ENCODE measurements at regions not wholly inside any gene's neighbourhood (a gene's known extent, or its start where the extent isn't known, plus 50 kb on each side); places are given as distances from the start of the nearest gene placed in this dataset.

DNA sequence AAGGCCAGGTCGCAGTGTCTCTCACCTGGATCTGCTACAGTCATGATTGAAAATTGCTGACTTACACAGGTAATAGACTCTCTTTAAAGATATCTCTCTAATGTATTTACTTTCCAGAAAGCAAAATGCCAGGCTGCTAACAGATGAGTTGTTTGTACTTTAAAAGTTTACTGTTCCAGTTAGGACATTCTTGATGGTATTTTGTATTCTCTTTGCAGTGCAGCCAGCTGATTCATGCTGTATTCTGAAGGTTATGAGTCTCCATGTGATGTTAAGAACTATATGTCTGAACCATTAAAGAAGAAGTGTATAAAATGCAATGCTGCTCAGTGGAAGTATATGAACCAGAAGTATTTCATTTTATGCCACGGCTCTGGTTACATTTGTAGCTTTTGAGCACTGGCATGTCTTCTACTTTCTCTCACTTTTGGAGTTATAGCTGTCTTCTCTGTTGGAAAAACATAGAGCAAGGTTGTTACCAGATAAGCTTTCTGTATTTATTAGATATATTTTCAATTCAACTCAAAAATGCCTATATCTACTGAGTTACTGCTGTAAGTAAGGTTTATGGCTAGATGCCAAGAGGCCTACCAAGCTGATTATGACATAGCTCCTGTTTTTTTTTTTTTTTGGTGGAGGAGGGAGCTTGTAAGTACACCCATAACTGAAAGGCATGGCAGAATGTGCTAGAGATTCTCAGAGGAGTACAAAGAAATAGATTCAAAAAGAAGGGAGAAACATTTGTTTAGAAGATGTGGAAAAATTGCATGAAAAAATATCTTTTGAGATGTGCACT lies 130.5 kb upstream of the MAN1A1 start:
- DNase-seq (ENCODE audit: low read depth in 2 of 2, low spot score in 1 of 2): no peak

- no peak for DNase-seq (ENCODE audit: low read depth in 2 of 2, low spot score in 1 of 2)
Observed at GRCh38 chr6:119476554-119476953, 127.0 kb upstream of the MAN1A1 start.

- no peak for DNase-seq (ENCODE audit: low read depth in 2 of 2, low spot score in 1 of 2)
Observed at GRCh38 chr6:119476024-119476423, 126.5 kb upstream of the MAN1A1 start.

DNA sequence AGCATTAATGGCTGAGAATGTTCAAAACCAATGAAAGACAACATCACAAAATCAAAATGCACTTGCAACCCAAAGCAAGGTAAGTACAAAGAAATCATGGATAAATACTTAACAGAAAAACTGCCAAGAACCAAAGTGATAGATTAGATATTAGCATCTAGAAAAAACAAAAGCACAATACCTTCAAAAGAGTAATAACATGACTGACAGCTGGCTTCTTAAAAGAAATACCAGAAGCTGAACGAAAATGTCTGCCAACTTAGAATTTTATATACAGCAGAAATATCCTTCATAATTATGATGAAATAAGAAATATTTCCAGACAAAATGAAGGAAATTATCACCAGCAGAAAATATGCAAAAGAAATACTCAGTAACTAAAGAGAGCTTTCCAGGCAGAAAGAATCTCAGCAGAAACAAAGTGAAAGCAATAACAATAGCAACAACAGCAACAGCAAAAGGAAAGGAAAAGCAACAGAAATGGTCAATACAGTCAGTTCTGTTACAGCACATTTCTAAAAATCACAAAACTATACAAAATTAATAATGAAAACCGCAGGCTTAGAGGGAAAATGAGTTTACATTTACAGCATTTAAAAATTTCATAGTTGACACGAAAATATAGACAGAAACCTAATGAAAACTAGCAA lies 121.5 kb upstream of the MAN1A1 start:
- no peak for DNase-seq (ENCODE audit: low read depth in 2 of 2, low spot score in 1 of 2)

- no peak for DNase-seq (ENCODE audit: low read depth in 2 of 2, low spot score in 1 of 2)
Observed at GRCh38 chr6:119467488-119468081, 118.0 kb upstream of the MAN1A1 start.

DNA sequence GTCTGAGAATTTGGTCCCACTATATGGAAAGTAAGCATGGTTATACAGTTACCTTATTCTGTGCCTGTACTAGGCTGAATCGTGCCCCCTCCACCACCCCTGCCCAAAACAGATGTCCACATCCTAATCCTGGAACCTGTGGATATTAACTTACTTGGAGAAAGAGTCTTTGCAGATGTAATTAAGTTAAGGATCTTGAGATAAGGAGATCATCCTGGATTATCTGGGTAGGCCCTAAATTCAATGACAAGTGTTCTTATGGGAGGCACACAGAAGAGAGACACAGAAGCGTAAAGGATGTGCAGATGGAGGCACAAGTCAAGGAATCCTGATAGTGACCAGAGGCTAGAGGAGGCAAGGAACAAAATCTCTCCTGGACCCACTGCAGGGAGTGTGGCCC lies 116.7 kb upstream of the MAN1A1 start:
- no peak for DNase-seq (ENCODE audit: low read depth in 2 of 2, low spot score in 1 of 2)

GRCh38 chr6:119463081-119463626 lies 113.6 kb upstream of the MAN1A1 start:
- DNase-seq (ENCODE audit: low read depth in 2 of 2, low spot score in 1 of 2): no peak

DNA sequence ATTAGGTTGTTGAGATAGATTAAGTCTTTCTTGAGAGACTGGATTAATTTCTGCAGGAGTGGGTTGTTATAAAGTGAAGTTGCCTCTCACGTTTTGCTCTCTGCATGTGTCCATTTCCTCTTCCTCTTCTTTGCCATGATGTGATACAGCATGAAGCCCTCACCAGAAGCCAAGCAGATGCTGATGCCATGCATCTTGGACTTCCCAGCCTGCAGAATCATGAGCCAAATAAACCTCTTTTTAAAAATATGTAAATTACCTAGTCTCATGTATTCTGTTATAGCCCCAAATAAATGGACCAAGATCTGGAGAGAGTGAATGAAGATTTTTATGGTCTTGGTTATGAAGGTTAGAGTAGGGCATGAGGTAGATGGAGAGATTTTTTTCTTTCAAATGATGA lies 111.6 kb upstream of the MAN1A1 start:
- DNase-seq (ENCODE audit: low read depth in 2 of 2, low spot score in 1 of 2): no peak

- no peak for DNase-seq (ENCODE audit: low read depth in 2 of 2, low spot score in 1 of 2)
Observed at GRCh38 chr6:119459207-119459974, 109.8 kb upstream of the MAN1A1 start.

DNA sequence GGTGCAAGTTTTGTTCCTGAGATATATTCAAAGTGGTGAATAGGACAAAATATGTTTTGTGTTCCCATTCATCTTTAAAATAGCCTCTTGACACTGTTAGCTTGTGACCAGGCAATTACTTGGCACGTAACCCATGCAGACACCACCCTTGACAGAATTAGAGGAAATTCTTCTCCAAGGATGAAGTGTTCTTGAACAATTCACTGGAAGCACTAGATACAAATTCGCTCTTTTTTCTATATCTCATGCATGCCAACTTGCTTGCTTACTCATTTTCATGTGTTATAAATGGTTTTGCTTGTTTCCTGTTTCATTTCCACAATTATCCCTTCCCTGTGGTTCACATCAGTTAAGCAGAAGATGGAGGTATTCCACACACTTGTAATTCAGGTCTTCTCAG lies 105.2 kb upstream of the MAN1A1 start:
- no peak for DNase-seq (ENCODE audit: low read depth in 2 of 2, low spot score in 1 of 2)

- DNase-seq (ENCODE audit: low read depth in 2 of 2, low spot score in 1 of 2): no peak
Observed at GRCh38 chr6:119453242-119454200, 104.0 kb upstream of the MAN1A1 start.

DNA sequence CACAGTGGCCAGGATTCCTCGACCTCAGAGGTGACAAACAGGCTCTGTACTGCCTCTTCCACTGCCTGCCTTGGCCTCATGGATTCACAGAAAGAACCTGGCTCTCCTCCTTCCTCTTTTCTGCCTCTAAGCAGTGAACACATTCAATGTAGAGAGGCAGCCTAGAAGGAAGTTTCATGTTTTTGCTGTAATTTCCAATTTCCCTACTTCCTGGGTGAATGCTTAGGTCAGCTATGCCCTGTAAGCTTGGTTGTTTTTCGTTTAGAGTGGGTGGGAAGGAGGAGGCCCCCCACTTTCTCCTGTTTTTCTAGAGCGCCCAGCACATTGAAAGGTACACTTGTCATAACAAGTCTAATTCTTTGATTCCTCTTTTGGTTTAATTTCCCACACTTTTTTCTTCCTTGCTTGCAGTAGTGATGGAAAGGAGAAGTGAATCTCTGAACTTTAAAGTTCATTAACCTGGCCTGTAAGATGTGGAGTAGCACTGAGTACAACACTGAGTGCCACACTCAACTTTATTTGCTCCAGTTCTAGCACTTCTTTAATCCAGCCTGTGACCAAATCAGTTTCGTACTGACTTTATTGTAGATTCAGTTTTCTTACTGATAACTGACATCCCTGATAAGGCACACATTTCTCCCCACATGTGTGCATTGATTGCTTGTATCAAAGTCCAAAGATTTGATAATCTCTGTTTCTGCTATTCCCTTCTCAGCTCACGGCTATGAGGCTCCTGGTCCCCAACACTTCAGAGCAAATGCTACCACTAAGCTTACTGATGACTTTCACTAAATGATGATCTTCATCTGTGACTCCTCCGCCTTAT lies 100.0 kb upstream of the MAN1A1 start:
- DNase-seq (ENCODE audit: low read depth in 2 of 2, low spot score in 1 of 2): no peak

GRCh38 chr6:119447921-119448320 lies 98.4 kb upstream of the MAN1A1 start:
- no peak for DNase-seq (ENCODE audit: low read depth in 2 of 2, low spot score in 1 of 2)

DNA sequence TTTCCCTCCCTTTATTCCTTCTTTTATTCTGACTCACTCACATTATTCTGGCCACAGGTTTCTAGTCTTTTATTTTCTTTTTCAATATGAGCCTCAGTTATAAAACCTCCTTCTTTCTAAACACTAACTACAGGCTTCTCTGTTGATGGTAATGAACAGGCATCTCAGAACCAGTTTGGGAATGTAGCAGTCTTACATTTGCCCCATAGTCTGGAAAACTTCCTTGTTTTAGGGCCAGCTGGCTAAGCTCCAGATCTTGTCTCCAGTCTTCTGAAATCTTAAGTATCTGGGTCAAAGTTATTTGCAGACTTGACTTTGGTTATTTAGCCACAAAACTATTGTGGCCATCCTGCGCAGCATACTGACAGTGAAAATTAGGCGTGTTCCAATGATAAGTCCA lies 97.0 kb upstream of the MAN1A1 start:
- DNase-seq (ENCODE audit: low read depth in 2 of 2, low spot score in 1 of 2): no peak

DNA sequence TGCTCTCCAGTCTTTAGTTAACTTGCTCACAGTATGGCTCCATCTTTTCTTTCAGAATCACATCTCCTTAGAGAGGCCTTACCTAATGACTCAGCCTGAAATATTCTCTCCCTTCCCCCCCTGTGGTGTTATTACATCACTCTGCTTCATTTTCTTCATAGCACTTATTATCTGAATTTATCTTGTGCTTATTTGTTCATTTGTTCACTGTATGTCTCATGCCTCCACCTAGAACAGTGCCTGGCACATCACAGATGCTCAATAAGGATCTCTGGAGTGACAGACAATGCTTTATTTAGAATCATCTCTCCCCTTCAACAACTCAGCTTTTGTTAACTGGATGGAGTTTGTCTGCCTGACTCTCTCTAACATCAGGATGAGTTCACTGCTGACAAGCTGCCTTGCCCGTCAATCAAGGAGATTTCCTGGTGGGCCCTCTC lies 96.6 kb upstream of the MAN1A1 start:
- no peak for DNase-seq (ENCODE audit: low read depth in 2 of 2, low spot score in 1 of 2)

DNA sequence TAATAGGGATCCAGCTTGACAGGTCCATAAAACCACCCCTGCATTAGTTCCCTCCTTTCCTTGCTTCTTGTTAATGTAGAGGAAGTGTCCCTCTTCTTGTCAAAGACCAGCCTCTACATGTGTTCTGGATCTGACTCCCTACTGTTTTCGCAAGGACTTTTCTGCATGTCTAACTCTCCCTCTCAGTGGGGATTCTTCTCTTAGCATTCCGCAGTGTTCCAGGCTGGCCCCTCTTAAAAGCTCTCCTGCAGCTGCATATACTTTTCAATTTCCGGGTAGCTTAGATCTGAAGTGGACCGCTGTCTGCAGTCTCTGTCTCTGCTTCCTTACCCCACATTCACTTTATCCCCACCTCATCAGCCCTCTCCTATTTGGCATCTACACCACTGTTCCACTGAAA lies 96.1 kb upstream of the MAN1A1 start:
- DNase-seq (ENCODE audit: low read depth in 2 of 2, low spot score in 1 of 2): no peak

GRCh38 chr6:119444642-119445557 lies 95.3 kb upstream of the MAN1A1 start:
- no peak for DNase-seq (ENCODE audit: low read depth in 2 of 2, low spot score in 1 of 2)

DNA sequence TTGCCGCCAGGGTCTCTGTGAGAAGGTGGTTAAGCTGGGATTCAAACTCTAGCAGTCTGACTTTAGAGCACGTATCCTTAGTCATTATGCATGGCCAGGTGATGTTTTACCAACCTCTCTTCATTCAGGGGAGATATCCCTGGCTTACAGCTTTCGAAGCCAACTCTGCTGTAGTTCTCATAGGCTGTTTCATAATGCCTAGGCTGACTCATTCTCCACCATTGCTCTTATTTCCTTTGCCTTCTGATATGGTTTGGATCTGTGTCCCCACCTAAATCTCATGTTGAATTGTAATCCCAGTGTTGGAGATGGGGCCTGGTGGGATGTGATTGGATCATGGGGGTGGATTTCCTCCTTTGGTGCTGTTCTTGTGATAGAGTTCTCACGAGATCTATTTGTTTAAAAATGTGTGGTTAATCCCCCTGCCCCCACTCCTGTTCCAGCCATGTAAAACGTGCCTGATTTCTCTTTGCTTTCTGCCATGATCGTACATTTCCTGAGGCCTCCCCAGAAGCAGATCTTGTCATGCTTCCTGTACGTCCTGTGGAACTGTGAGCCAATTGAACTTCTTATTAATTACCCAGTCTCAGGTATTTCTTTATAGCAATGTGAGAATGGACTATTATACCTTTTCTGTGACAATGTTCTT lies 94.6 kb upstream of the MAN1A1 start:
- no peak for DNase-seq (ENCODE audit: low read depth in 2 of 2, low spot score in 1 of 2)

All from stimulated activated CD8-positive, alpha-beta memory T cell treated with anti-CD3 and anti-CD28 coated beads, Interleukin-4, amount 100 ng/mL, for 1 hour (primary cell).